HG02885 (cell line): ENCODE measurements at regions not wholly inside any gene's neighbourhood (a gene's known extent, or its start where the extent isn't known, plus 50 kb on each side); places are given as distances from the start of the nearest gene placed in this dataset.

ENCODE experiments used
- ATAC-seq: cut with Tn5 transposase; IDR thresholded peaks from one replicate; pipeline ENCODE4 v1.9.1; 2021; ENCODE audit warnings: mild to moderate bottlenecking; ENCODE audit not compliant: unreplicated experiment, poor library complexity

GRCh38 chr5:89601880-89602279 lies 718.9 kb upstream of the MEF2C start:
- no peak for ATAC-seq

- peak; percentile 81 for ATAC-seq
Measured at GRCh38 chr5:89597878-89598277, 714.9 kb upstream of the MEF2C start.

- no peak for ATAC-seq
Measured at GRCh38 chr5:89596821-89597220, 713.8 kb upstream of the MEF2C start.

- ATAC-seq, result no peak
Measured at GRCh38 chr5:89595056-89595455, 712.1 kb upstream of the MEF2C start.

- no peak for ATAC-seq
Measured at GRCh38 chr5:89584339-89584956, 701.5 kb upstream of the MEF2C start.

GRCh38 chr5:89583534-89583933 lies 700.5 kb upstream of the MEF2C start:
- no peak for ATAC-seq

- no peak for ATAC-seq
Measured at GRCh38 chr5:89582768-89583339, 699.9 kb upstream of the MEF2C start.

- no peak for ATAC-seq
Measured at GRCh38 chr5:89580976-89581375, 698.0 kb upstream of the MEF2C start.

- ATAC-seq, result no peak
Measured at GRCh38 chr5:89575319-89575718, 692.3 kb upstream of the MEF2C start.

GRCh38 chr5:89573345-89573744 lies 690.4 kb upstream of the MEF2C start:
- ATAC-seq, result no peak

- ATAC-seq, result no peak
Measured at GRCh38 chr5:89572696-89573095, 689.7 kb upstream of the MEF2C start.

- no peak for ATAC-seq
Measured at GRCh38 chr5:89570557-89570956, 687.6 kb upstream of the MEF2C start.

- ATAC-seq, result no peak
Measured at GRCh38 chr5:89566340-89566739, 683.4 kb upstream of the MEF2C start.

GRCh38 chr5:89560696-89561095 lies 677.7 kb upstream of the MEF2C start:
- ATAC-seq, result no peak

GRCh38 chr5:89556215-89556913 lies 673.4 kb upstream of the MEF2C start:
- no peak for ATAC-seq

- ATAC-seq, result no peak
Measured at GRCh38 chr5:89546657-89547056, 663.7 kb upstream of the MEF2C start.

- ATAC-seq, result no peak
Measured at GRCh38 chr5:89545626-89546025, 662.6 kb upstream of the MEF2C start.

GRCh38 chr5:89545076-89545475 lies 662.1 kb upstream of the MEF2C start:
- ATAC-seq, result no peak

- ATAC-seq, result no peak
Measured at GRCh38 chr5:89542736-89543135, 659.8 kb upstream of the MEF2C start.

- ATAC-seq, result no peak
Measured at GRCh38 chr5:89537800-89538199, 654.8 kb upstream of the MEF2C start.

- no peak for ATAC-seq
Measured at GRCh38 chr5:89536020-89536419, 653.0 kb upstream of the MEF2C start.

GRCh38 chr5:89535411-89535810 lies 652.4 kb upstream of the MEF2C start:
- ATAC-seq, result no peak
